ENCODE measurements at regions not wholly inside any gene's neighbourhood (a gene's known extent, or its start where the extent isn't known, plus 50 kb on each side); places are given as distances from the start of the nearest gene placed in this dataset.

- TF ChIP-seq CTCF (IDR thresholded peaks at IDR 0.05): no peak
- no peak for TF ChIP-seq POLR2A (IDR thresholded peaks at IDR 0.05)
Observed at GRCh38 chr17:79539944-79540705, 70.7 kb downstream of the RBFOX3 start.

All from body of pancreas (tissue), 4 donors.